NCI-H1105 (cell line): ENCODE measurements at regions not wholly inside any gene's neighbourhood (a gene's known extent, or its start where the extent isn't known, plus 50 kb on each side); places are given as distances from the start of the nearest gene placed in this dataset.
"Not testable (repeated sequence)": the region's sequence is repeated elsewhere in the genome, so short reads cannot be mapped to it uniquely, and the experiment has no call there.

Experiments
- DNase-seq: peaks from one replicate; lab custom pipeline; 2025; lab: John Stamatoyannopoulos, UW

- DNase-seq: no peak
These were observed 1542.8 kb downstream of the EFNA5 start for GRCh38 chr5:106127985-106128384.

- no peak for DNase-seq
These were observed 1543.4 kb downstream of the EFNA5 start for GRCh38 chr5:106127341-106127781.

- no peak for DNase-seq
These were observed 1548.6 kb downstream of the EFNA5 start for GRCh38 chr5:106121972-106122605.

GRCh38 chr5:106116682-106117081, 1554.1 kb downstream of the EFNA5 start:
- DNase-seq: no peak

GRCh38 chr5:106113922-106114321, 1556.8 kb downstream of the EFNA5 start:
- no peak for DNase-seq

GRCh38 chr5:106106384-106106783, 1564.4 kb downstream of the EFNA5 start:
- no peak for DNase-seq

GRCh38 chr5:106097340-106097739, 1573.4 kb downstream of the EFNA5 start:
- no peak for DNase-seq

GRCh38 chr5:106094839-106095238, 1575.9 kb downstream of the EFNA5 start:
- no peak for DNase-seq

GRCh38 chr5:106094204-106094607, 1576.5 kb downstream of the EFNA5 start:
- peak; percentile 76 for DNase-seq

GRCh38 chr5:106093134-106093533, 1577.6 kb downstream of the EFNA5 start:
- no peak for DNase-seq

- no peak for DNase-seq
These were observed 1578.3 kb downstream of the EFNA5 start for GRCh38 chr5:106092455-106092854.

GRCh38 chr5:106089073-106089472, 1581.7 kb downstream of the EFNA5 start:
- no peak for DNase-seq

GRCh38 chr5:106088462-106088861, 1582.3 kb downstream of the EFNA5 start:
- no peak for DNase-seq

GRCh38 chr5:106086352-106086751, 1584.4 kb downstream of the EFNA5 start:
- DNase-seq: no peak

GRCh38 chr5:106085556-106085955, 1585.2 kb downstream of the EFNA5 start:
- DNase-seq: no peak

- no peak for DNase-seq
These were observed 1585.6 kb downstream of the EFNA5 start for GRCh38 chr5:106085136-106085535.

GRCh38 chr5:106080535-106080934, 1590.2 kb downstream of the EFNA5 start:
- DNase-seq: no peak

- DNase-seq: no peak
These were observed 1594.1 kb downstream of the EFNA5 start for GRCh38 chr5:106076655-106077054.

- DNase-seq: no peak
These were observed 1598.5 kb downstream of the EFNA5 start for GRCh38 chr5:106072208-106072607.

- no peak for DNase-seq
These were observed 1623.4 kb downstream of the EFNA5 start for GRCh38 chr5:106047341-106047740.

GRCh38 chr5:106032069-106032468, 1638.7 kb downstream of the EFNA5 start:
- DNase-seq: not testable (repeated sequence)

- DNase-seq: no peak
These were observed 1642.4 kb downstream of the EFNA5 start for GRCh38 chr5:106028314-106028713.

GRCh38 chr5:106020894-106021293, 1649.8 kb downstream of the EFNA5 start:
- no peak for DNase-seq

GRCh38 chr5:106019261-106019660, 1651.5 kb downstream of the EFNA5 start:
- DNase-seq: no peak
